SH-SY5Y (cell line): ENCODE measurements at regions not wholly inside any gene's neighbourhood (a gene's known extent, or its start where the extent isn't known, plus 50 kb on each side); places are given as distances from the start of the nearest gene placed in this dataset.

Experiments used
- GATA2 ChIP-seq: IDR thresholded peaks from 2 replicates; pipeline ENCODE4 v1.6.1; 2011; ENCODE audit warnings: mild to moderate bottlenecking, low read depth, low read length
- GATA3 ChIP-seq: IDR thresholded peaks from 2 replicates; pipeline ENCODE4 v1.6.1; 2011; ENCODE audit warnings: low read depth, mild to moderate bottlenecking, low read length, moderate library complexity

DNA sequence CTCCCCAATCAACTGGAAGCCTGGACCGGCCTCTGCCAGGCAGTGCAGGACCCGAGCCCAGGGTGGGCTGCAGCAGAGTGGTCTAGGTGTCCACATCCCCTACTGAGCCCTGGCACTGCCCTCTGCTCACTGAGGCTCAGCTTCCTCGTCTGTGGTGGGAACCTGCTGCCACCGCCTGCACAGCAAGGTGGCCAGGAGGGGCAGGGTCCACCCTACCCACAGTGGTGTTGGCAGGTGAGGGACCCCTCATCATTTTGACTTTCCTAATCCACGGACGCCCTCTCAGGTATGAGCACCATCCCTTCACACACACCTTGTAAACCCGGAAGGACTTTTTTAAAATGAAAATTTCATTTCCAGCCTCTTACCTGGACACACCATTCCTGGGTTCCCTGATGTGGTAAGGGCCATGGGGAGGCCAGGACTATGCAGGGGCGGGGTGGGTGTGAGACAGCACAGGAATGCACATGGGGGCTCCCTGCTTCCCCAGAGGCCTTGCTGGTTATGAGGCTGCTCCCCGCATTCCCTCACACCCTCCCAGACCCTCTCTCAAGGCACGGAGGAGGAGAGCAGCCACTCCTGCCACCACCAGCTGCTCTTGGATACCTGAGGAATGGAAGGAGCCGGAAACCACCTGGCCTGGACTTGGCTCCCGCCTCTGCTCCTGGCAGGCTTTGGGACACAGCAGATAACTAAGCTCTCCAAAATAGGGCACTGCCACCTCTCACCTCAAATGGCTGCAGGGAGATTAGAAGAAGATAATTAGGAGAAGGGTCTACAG lies 185.9 kb upstream of the TPM1 start:
- TF ChIP-seq GATA2 (no peak), GATA3 (no peak)
